GM23248 (cell line): ENCODE measurements at regions not wholly inside any gene's neighbourhood (a gene's known extent, or its start where the extent isn't known, plus 50 kb on each side); places are given as distances from the start of the nearest gene placed in this dataset.

Experiments
- DNase-seq: peaks from one replicate; pipeline ENCODE4 v3.0.0-alpha.2; 2015
- H2AFZ ChIP-seq: fragments of 200-600 bp; sonication (generic); 2 replicates; pipeline ENCODE4 v1.6.1; 2016; ENCODE audit warnings: antibody characterized with exemption
- H3F3A ChIP-seq: fragments of 200-600 bp; sonication (generic); 2 replicates; pipeline ENCODE4 v1.6.1; 2016; ENCODE audit warnings: mild to moderate bottlenecking, antibody characterized with exemption, mixed run types; ENCODE audit not compliant: insufficient read depth
- H3K27ac ChIP-seq: fragments of 200-600 bp; sonication (generic); 2 replicates; pipeline ENCODE4 v1.5.1; 2016; ENCODE audit warnings: mild to moderate bottlenecking
- H3K27me3 ChIP-seq: fragments of 200-600 bp; sonication (generic); replicated peaks from 2 replicates; pipeline ENCODE4 v1.6.1; 2016; ENCODE audit warnings: mild to moderate bottlenecking; ENCODE audit not compliant: insufficient read depth
- H3K36me3 ChIP-seq: fragments of 200-600 bp; sonication (generic); 2 replicates; pipeline ENCODE4 v1.6.1; 2016; ENCODE audit warnings: low read depth, mild to moderate bottlenecking
- H3K4me1 ChIP-seq: fragments of 200-600 bp; sonication (generic); 2 replicates; pipeline ENCODE4 v1.6.1; 2016; ENCODE audit warnings: mild to moderate bottlenecking; ENCODE audit not compliant: insufficient read depth
- H3K4me2 ChIP-seq: fragments of 200-600 bp; sonication (generic); one replicate; pipeline ENCODE4 v1.6.1; 2016; ENCODE audit warnings: mild to moderate bottlenecking; ENCODE audit not compliant: unreplicated experiment
- H3K4me3 ChIP-seq: fragments of 200-600 bp; sonication (generic); 2 replicates; pipeline ENCODE4 v1.5.1; 2016; ENCODE audit warnings: mild to moderate bottlenecking
- H3K79me2 ChIP-seq: fragments of 200-600 bp; sonication (generic); 2 replicates; pipeline ENCODE4 v1.6.1; 2016; ENCODE audit warnings: mild to moderate bottlenecking; ENCODE audit not compliant: insufficient read depth
- H3K9ac ChIP-seq: fragments of 200-600 bp; sonication (generic); 2 replicates; pipeline ENCODE4 v1.6.1; 2016; ENCODE audit warnings: mild to moderate bottlenecking
- H3K9me2 ChIP-seq: fragments of 200-600 bp; sonication (generic); 2 replicates; pipeline ENCODE4 v1.6.1; 2016; ENCODE audit warnings: mixed run types, mild to moderate bottlenecking, moderate library complexity; ENCODE audit not compliant: insufficient read depth
- H3K9me3 ChIP-seq: fragments of 200-600 bp; sonication (generic); one replicate; pipeline ENCODE4 v1.6.1; 2017; ENCODE audit warnings: low read depth
- H4K20me1 ChIP-seq: fragments of 200-600 bp; sonication (generic); 2 replicates; pipeline ENCODE4 v1.6.0; 2016; ENCODE audit not compliant: insufficient read depth
- EZH2 ChIP-seq: fragments of 200-600 bp; sonication (generic); IDR thresholded peaks from 2 replicates; pipeline ENCODE4 v1.6.1; 2018; ENCODE audit warnings: antibody characterized with exemption, mild to moderate bottlenecking; ENCODE audit not compliant: insufficient read depth, poor library complexity, severe bottlenecking
- EZH2phosphoT487 ChIP-seq: fragments of 200-600 bp; sonication (generic); IDR thresholded peaks from 2 replicates; pipeline ENCODE4 v1.6.1; 2018; ENCODE audit warnings: antibody characterized with exemption, moderate library complexity, mild to moderate bottlenecking, low read depth; ENCODE audit not compliant: insufficient read depth
- WGBS, 2 experiments: methylation state at CpG; one replicate each; pipeline ENCODE4 v1.1.6; 2015 to 2017; ENCODE audit warnings: low lambda C conversion rate in 2 of 2, low coverage in 1 of 2; ENCODE audit errors: missing lambda C conversion rate in 2 of 2; 5-methylcytosine and 5-hydroxymethylcytosine counted together
- in situ Hi-C: fragments of 300-500 bp; cut with MboI; formaldehyde crosslinking; loops from 2 replicates; pipeline ENCODE4 v1.15.0; 2020

DNA sequence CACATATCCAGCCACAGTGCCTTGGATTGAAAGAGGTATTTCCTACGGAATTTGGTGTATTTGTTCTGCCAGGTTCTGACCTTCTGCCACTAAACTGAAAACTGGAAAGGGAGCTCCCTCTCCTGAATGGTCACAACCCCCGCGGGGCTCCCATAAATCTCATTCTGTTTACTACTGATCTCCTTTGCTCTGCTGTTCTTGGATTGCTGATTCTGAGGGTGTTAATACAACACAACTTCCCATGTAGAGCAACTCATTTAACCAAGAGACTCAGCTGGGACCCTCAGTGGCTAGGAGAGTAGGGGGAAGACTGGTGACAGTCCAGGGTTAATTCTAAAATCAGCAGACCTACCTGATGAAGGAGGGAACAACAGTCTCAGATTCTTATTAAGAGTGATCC is 662.9 kb downstream of the INHBA start:
- Histone ChIP-seq H3K9me3 (no peaks in the 10 kb centered on the region), H2AFZ (no peak overlapping the region), H4K20me1 (no peaks in the 10 kb centered on the region), H3K36me3 (no peaks in the 10 kb centered on the region), H3K27me3 (no peaks in the 10 kb centered on the region), H3K4me2 (no peak overlapping the region), H3F3A (no peaks in the 10 kb centered on the region), H3K4me1 (no peaks in the 10 kb centered on the region), H3K27ac (no peak overlapping the region), H3K9ac (no peak overlapping the region), H3K4me3 (no peak overlapping the region), H3K9me2 (no peaks in the 10 kb centered on the region), H3K79me2 (no peaks in the 10 kb centered on the region)
- WGBS, 2 experiments: 92 to 95% methylated on average over 3 of the region's 3 CpGs
- in situ Hi-C loops: no loop called here
- TF ChIP-seq EZH2phosphoT487 (no peak), EZH2 (no peak)
- DNase-seq: no peak

- H3K36me3 ChIP-seq: no peaks in the 10 kb centered on the region
- H4K20me1 ChIP-seq: no peaks in the 10 kb centered on the region
- in situ Hi-C loops: no loop called here
- H3K9ac ChIP-seq: no peak overlapping the region
- no peaks in the 10 kb centered on the region for H3K4me1 ChIP-seq
- no peaks in the 10 kb centered on the region for H3K79me2 ChIP-seq
- no peak overlapping the region for H3K4me2 ChIP-seq
- H3K9me2 ChIP-seq: no peaks in the 10 kb centered on the region
- H2AFZ ChIP-seq: no peak overlapping the region
- no peaks in the 10 kb centered on the region for H3F3A ChIP-seq
- H3K4me3 ChIP-seq: no peak overlapping the region
- TF ChIP-seq EZH2: no peak
- TF ChIP-seq EZH2phosphoT487: no peak
- 79 to 88% methylated on average over 4 of the region's 4 CpGs for WGBS, 2 experiments
- no peaks in the 10 kb centered on the region for H3K9me3 ChIP-seq
- H3K27me3 ChIP-seq: no peaks in the 10 kb centered on the region
- no peak for DNase-seq
- no peak overlapping the region for H3K27ac ChIP-seq
These were observed 663.4 kb downstream of the INHBA start for GRCh38 chr7:41039386-41039953.

DNA sequence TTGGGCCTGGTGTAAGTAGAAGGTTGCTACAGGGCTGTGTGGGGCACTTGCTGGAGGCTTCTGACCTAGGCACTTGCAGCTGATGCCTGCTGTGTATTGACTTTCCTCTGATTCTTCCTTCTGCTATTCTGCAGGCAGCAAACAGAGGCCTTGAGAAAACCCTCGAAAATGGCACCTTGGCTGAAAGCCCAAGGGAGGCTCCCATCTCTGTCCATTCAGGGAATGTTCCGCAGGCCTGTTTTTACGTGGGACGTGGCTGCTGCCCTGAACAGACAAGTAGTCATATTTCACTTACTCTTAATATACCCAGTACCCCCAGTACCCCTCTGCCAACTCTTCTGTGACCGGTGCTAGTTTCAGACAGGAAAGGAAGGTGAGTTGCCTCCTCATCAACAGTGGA is 664.7 kb downstream of the INHBA start:
- H3K4me1 ChIP-seq: no peaks in the 10 kb centered on the region
- no peaks in the 10 kb centered on the region for H3K36me3 ChIP-seq
- H3K4me2 ChIP-seq: no peak overlapping the region
- H3K27ac ChIP-seq: no peak overlapping the region
- no peaks in the 10 kb centered on the region for H3K9me2 ChIP-seq
- H3K4me3 ChIP-seq: no peak overlapping the region
- H3F3A ChIP-seq: no peaks in the 10 kb centered on the region
- no peaks in the 10 kb centered on the region for H3K27me3 ChIP-seq
- TF ChIP-seq EZH2 (no peak), EZH2phosphoT487 (no peak)
- H3K9ac ChIP-seq: no peak overlapping the region
- H3K79me2 ChIP-seq: no peaks in the 10 kb centered on the region
- 80 to 85% methylated on average over 5 of the region's 5 CpGs for WGBS, 2 experiments
- no peak overlapping the region for H2AFZ ChIP-seq
- H4K20me1 ChIP-seq: no peaks in the 10 kb centered on the region
- H3K9me3 ChIP-seq: no peaks in the 10 kb centered on the region
- in situ Hi-C loops: no loop called here
- DNase-seq: no peak

DNA sequence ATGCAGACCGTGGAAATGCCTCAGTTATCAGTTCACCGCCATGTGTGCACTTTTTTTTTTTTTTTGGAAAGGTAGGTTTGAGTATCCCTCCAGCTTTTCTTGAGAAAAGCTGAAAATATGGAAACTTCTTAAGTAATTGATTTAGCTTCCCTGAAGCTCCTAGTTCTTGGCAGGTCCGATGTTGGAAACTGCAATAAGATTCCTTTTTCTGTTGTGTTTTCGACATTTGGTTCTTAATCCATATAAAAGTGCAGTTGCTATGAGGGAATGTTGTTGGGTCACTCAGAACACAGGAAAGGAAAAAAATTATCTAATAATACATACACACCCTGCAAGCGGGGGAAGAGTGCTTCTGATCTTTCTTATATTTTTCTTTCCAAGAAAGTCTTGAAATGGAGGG is 665.2 kb downstream of the INHBA start:
- WGBS, 2 experiments: 94 to 95% methylated on average over 5 of the region's 5 CpGs
- Histone ChIP-seq H4K20me1 (no peaks in the 10 kb centered on the region), H3K4me3 (no peak overlapping the region), H3F3A (no peaks in the 10 kb centered on the region), H3K9me3 (no peaks in the 10 kb centered on the region), H3K4me1 (no peaks in the 10 kb centered on the region), H3K36me3 (no peaks in the 10 kb centered on the region), H3K9ac (no peak overlapping the region), H3K79me2 (no peaks in the 10 kb centered on the region), H3K27me3 (no peaks in the 10 kb centered on the region), H3K27ac (no peak overlapping the region), H2AFZ (no peak overlapping the region), H3K4me2 (no peak overlapping the region), H3K9me2 (no peaks in the 10 kb centered on the region)
- DNase-seq: no peak
- in situ Hi-C loops: no loop called here
- no peak for TF ChIP-seq EZH2
- no peak for TF ChIP-seq EZH2phosphoT487

- in situ Hi-C loops: no loop called here
These were observed 667.1 kb downstream of the INHBA start for GRCh38 chr7:41035794-41036193.

More at GRCh38 chr7:41035794-41036193, 667.1 kb downstream of the INHBA start:
- Histone ChIP-seq H3K4me2 (no peak overlapping the region), H3K79me2 (no peaks in the 10 kb centered on the region), H3K4me1 (no peaks in the 10 kb centered on the region), H3K9me3 (no peaks in the 10 kb centered on the region), H4K20me1 (no peaks in the 10 kb centered on the region), H3K9me2 (no peaks in the 10 kb centered on the region), H3K27me3 (no peaks in the 10 kb centered on the region), H3K4me3 (no peak overlapping the region), H3F3A (no peaks in the 10 kb centered on the region), H2AFZ (no peak overlapping the region), H3K36me3 (no peaks in the 10 kb centered on the region), H3K9ac (no peak overlapping the region), H3K27ac (no peak overlapping the region)
- TF ChIP-seq EZH2phosphoT487 (no peak), EZH2 (no peak)
- no peak for DNase-seq
- 71 to 77% methylated on average over 4 of the region's 4 CpGs for WGBS, 2 experiments
